ENCODE measurements at regions not wholly inside any gene's neighbourhood (a gene's known extent, or its start where the extent isn't known, plus 50 kb on each side); places are given as distances from the start of the nearest gene placed in this dataset.
"Not testable (repeated sequence)": the region's sequence is repeated elsewhere in the genome, so short reads cannot be mapped to it uniquely, and the experiment has no call there.

GRCh38 chr5:166758151-166758550 is 1533.3 kb upstream of the WWC1 start:
- no peak for DNase-seq (ENCODE audit: low spot score in 2 of 2)
- Mint-ChIP-seq H3K27ac (no peak overlapping the region), H3K9me3 (peaks cover 9% of the 10 kb centered on the region), H3K4me3 (no peak overlapping the region), H3K4me1 (no peaks in the 10 kb centered on the region), H3K36me3 (no peaks in the 10 kb centered on the region)
- ATAC-seq, result no peak

GRCh38 chr5:166767858-166768257 is 1523.6 kb upstream of the WWC1 start:
- Mint-ChIP-seq H3K27ac (no peak overlapping the region), H3K9me3 (peaks cover 14% of the 10 kb centered on the region), H3K4me3 (no peak overlapping the region), H3K4me1 (no peaks in the 10 kb centered on the region), H3K36me3 (no peaks in the 10 kb centered on the region)
- ATAC-seq, result no peak
- DNase-seq (ENCODE audit: low spot score in 2 of 2), result no peak

GRCh38 chr5:166768536-166768935 is 1522.9 kb upstream of the WWC1 start:
- Mint-ChIP-seq H3K4me3 (no peak overlapping the region), H3K36me3 (no peaks in the 10 kb centered on the region), H3K9me3 (peaks cover 14% of the 10 kb centered on the region), H3K4me1 (no peaks in the 10 kb centered on the region), H3K27ac (no peak overlapping the region)
- DNase-seq (ENCODE audit: low spot score in 2 of 2), result no peak
- ATAC-seq, result no peak

GRCh38 chr5:166772770-166773169 is 1518.7 kb upstream of the WWC1 start:
- H3K4me3 Mint-ChIP-seq, result no peak overlapping the region
- DNase-seq (ENCODE audit: low spot score in 2 of 2) (no peak), ATAC-seq (no peak)
- H3K9me3 Mint-ChIP-seq, result peaks cover 8% of the 10 kb centered on the region
- H3K27ac Mint-ChIP-seq, result no peak overlapping the region
- H3K4me1 Mint-ChIP-seq, result no peaks in the 10 kb centered on the region
- no peaks in the 10 kb centered on the region for H3K36me3 Mint-ChIP-seq

GRCh38 chr5:166781737-166782136 is 1509.7 kb upstream of the WWC1 start:
- ATAC-seq (no peak), DNase-seq (ENCODE audit: low spot score in 2 of 2) (no peak)
- Mint-ChIP-seq H3K4me3 (no peak overlapping the region), H3K27ac (no peak overlapping the region), H3K4me1 (no peaks in the 10 kb centered on the region), H3K9me3 (peaks cover 11% of the 10 kb centered on the region), H3K36me3 (no peaks in the 10 kb centered on the region)

GRCh38 chr5:166784545-166785078 is 1506.8 kb upstream of the WWC1 start:
- Mint-ChIP-seq H3K27ac (no peak overlapping the region), H3K4me3 (no peak overlapping the region), H3K36me3 (no peaks in the 10 kb centered on the region), H3K4me1 (no peaks in the 10 kb centered on the region), H3K9me3 (peaks cover 19% of the 10 kb centered on the region)
- ATAC-seq (no peak), DNase-seq (ENCODE audit: low spot score in 2 of 2) (no peak)

- H3K4me3 Mint-ChIP-seq, result no peak overlapping the region
- ATAC-seq, result no peak
- no peak for DNase-seq (ENCODE audit: low spot score in 2 of 2)
- no peaks in the 10 kb centered on the region for H3K36me3 Mint-ChIP-seq
- H3K9me3 Mint-ChIP-seq, result peaks cover 17% of the 10 kb centered on the region
- H3K4me1 Mint-ChIP-seq, result no peaks in the 10 kb centered on the region
- H3K27ac Mint-ChIP-seq, result no peak overlapping the region
Observed at GRCh38 chr5:166786178-166786577, 1505.3 kb upstream of the WWC1 start.

GRCh38 chr5:166786889-166787288 is 1504.6 kb upstream of the WWC1 start:
- Mint-ChIP-seq H3K27ac (no peak overlapping the region), H3K4me3 (no peak overlapping the region), H3K36me3 (no peaks in the 10 kb centered on the region), H3K4me1 (no peaks in the 10 kb centered on the region), H3K9me3 (peaks cover 12% of the 10 kb centered on the region)
- ATAC-seq (no peak), DNase-seq (ENCODE audit: low spot score in 2 of 2) (no peak)

GRCh38 chr5:166788050-166788449 is 1503.4 kb upstream of the WWC1 start:
- H3K4me3 Mint-ChIP-seq, result no peak overlapping the region
- peaks cover 11% of the 10 kb centered on the region for H3K9me3 Mint-ChIP-seq
- H3K4me1 Mint-ChIP-seq, result no peaks in the 10 kb centered on the region
- H3K27ac Mint-ChIP-seq, result no peak overlapping the region
- ATAC-seq (no peak), DNase-seq (ENCODE audit: low spot score in 2 of 2) (no peak)
- H3K36me3 Mint-ChIP-seq, result no peaks in the 10 kb centered on the region

GRCh38 chr5:166795756-166796155 is 1495.7 kb upstream of the WWC1 start:
- H3K9me3 Mint-ChIP-seq, result peaks cover 13% of the 10 kb centered on the region
- DNase-seq (ENCODE audit: low spot score in 2 of 2), result no peak
- no peaks in the 10 kb centered on the region for H3K4me1 Mint-ChIP-seq
- no peak overlapping the region for H3K4me3 Mint-ChIP-seq
- no peak overlapping the region for H3K27ac Mint-ChIP-seq
- no peaks in the 10 kb centered on the region for H3K36me3 Mint-ChIP-seq
- no peak for ATAC-seq

GRCh38 chr5:166803058-166803457 is 1488.4 kb upstream of the WWC1 start:
- Mint-ChIP-seq H3K4me3 (no peak overlapping the region), H3K27ac (no peak overlapping the region)

GRCh38 chr5:166804223-166804622 is 1487.2 kb upstream of the WWC1 start:
- not testable (repeated sequence) for ATAC-seq; DNase-seq (ENCODE audit: low spot score in 2 of 2); H3K36me3 Mint-ChIP-seq; H3K4me1 Mint-ChIP-seq; H3K27ac Mint-ChIP-seq; H3K4me3 Mint-ChIP-seq
- H3K9me3 Mint-ChIP-seq, result peaks cover 20% of the 10 kb centered on the region

More at GRCh38 chr5:166803058-166803457, 1488.4 kb upstream of the WWC1 start:
- no peaks in the 10 kb centered on the region for H3K4me1 Mint-ChIP-seq
- DNase-seq (ENCODE audit: low spot score in 2 of 2) (no peak), ATAC-seq (no peak)
- peaks cover 25% of the 10 kb centered on the region for H3K9me3 Mint-ChIP-seq
- H3K36me3 Mint-ChIP-seq, result no peaks in the 10 kb centered on the region

GRCh38 chr5:166804693-166805092 is 1486.8 kb upstream of the WWC1 start:
- not testable (repeated sequence) for DNase-seq (ENCODE audit: low spot score in 2 of 2); H3K27ac Mint-ChIP-seq; H3K36me3 Mint-ChIP-seq; H3K4me1 Mint-ChIP-seq; H3K4me3 Mint-ChIP-seq; ATAC-seq
- H3K9me3 Mint-ChIP-seq, result peaks cover 16% of the 10 kb centered on the region

GRCh38 chr5:166810093-166810658 is 1481.3 kb upstream of the WWC1 start:
- ATAC-seq; H3K4me3 Mint-ChIP-seq; H3K27ac Mint-ChIP-seq; H3K36me3 Mint-ChIP-seq; H3K4me1 Mint-ChIP-seq; DNase-seq (ENCODE audit: low spot score in 2 of 2): not testable (repeated sequence)
- H3K9me3 Mint-ChIP-seq, result peaks cover 14% of the 10 kb centered on the region

GRCh38 chr5:166810721-166811120 is 1480.7 kb upstream of the WWC1 start:
- Mint-ChIP-seq H3K36me3 (no peaks in the 10 kb centered on the region), H3K27ac (no peak overlapping the region), H3K4me3 (no peak overlapping the region), H3K4me1 (no peaks in the 10 kb centered on the region), H3K9me3 (peaks cover 12% of the 10 kb centered on the region)
- DNase-seq (ENCODE audit: low spot score in 2 of 2) (no peak), ATAC-seq (no peak)

- no peak overlapping the region for H3K27ac Mint-ChIP-seq
- DNase-seq (ENCODE audit: low spot score in 2 of 2), result no peak
- no peaks in the 10 kb centered on the region for H3K36me3 Mint-ChIP-seq
- no peak overlapping the region for H3K4me3 Mint-ChIP-seq
- peaks cover 11% of the 10 kb centered on the region for H3K9me3 Mint-ChIP-seq
- H3K4me1 Mint-ChIP-seq, result no peaks in the 10 kb centered on the region
- ATAC-seq, result no peak
Observed at GRCh38 chr5:166823360-166823759, 1468.1 kb upstream of the WWC1 start.

- DNase-seq (ENCODE audit: low spot score in 2 of 2) (no peak), ATAC-seq (no peak)
- no peaks in the 10 kb centered on the region for H3K36me3 Mint-ChIP-seq
Observed at GRCh38 chr5:166834246-166834645, 1457.2 kb upstream of the WWC1 start.

More at GRCh38 chr5:166834246-166834645, 1457.2 kb upstream of the WWC1 start:
- Mint-ChIP-seq H3K27ac (no peak overlapping the region), H3K9me3 (peaks cover 14% of the 10 kb centered on the region), H3K4me3 (no peak overlapping the region), H3K4me1 (no peaks in the 10 kb centered on the region)
